Neutrophil (primary cell): ENCODE measurements at regions not wholly inside any gene's neighbourhood (a gene's known extent, or its start where the extent isn't known, plus 50 kb on each side); places are given as distances from the start of the nearest gene placed in this dataset.
"Not testable (repeated sequence)": the region's sequence is repeated elsewhere in the genome, so short reads cannot be mapped to it uniquely, and the experiment has no call there.

ENCODE experiments used
- H3K27ac ChIP-seq: fragments of 200-600 bp; sonication (generic); 2 replicates; pipeline ENCODE4 v1.5.1; 2016; ENCODE audit warnings: mild to moderate bottlenecking, moderate library complexity
- H3K27me3 ChIP-seq: fragments of 200-600 bp; sonication (generic); 2 replicates; pipeline ENCODE4 v1.6.0; 2016; ENCODE audit warnings: mild to moderate bottlenecking
- H3K36me3 ChIP-seq: fragments of 200-600 bp; sonication (generic); 2 replicates; pipeline ENCODE4 v1.5.1; 2017
- H3K4me1 ChIP-seq, 2 experiments: fragments of 200-600 bp in 1 of 2; sonication (generic) in 1 of 2; 1 replicate in 1 of 2; 2 replicates in 1 of 2; pipeline versions ENCODE4 v1.5.1 to v1.6.1; 2013 to 2016; ENCODE audit warnings: low read depth in 1 of 2, low read length in 1 of 2, mild to moderate bottlenecking in 1 of 2, moderate library complexity in 1 of 2; ENCODE audit not compliant: control insufficient read depth in 1 of 2, insufficient read depth in 1 of 2
- H3K4me3 ChIP-seq, 2 experiments: fragments of 200-600 bp in 1 of 2; sonication (generic) in 1 of 2; 1 replicate in 1 of 2; 2 replicates in 1 of 2; pipeline ENCODE4 v1.5.1; 2013 to 2016; ENCODE audit warnings: low read depth in 1 of 2, low read length in 1 of 2, mild to moderate bottlenecking in 1 of 2, moderate library complexity in 1 of 2
- H3K9me3 ChIP-seq: fragments of 200-600 bp; sonication (generic); 2 replicates; pipeline ENCODE4 v1.5.1; 2016
- CTCF ChIP-seq: fragments of 200-600 bp; sonication (generic); IDR thresholded peaks from 2 replicates; pipeline ENCODE4 v1.5.1; 2016; ENCODE audit warnings: antibody characterized with exemption

- H3K9me3 ChIP-seq = no peaks in the 10 kb centered on the region
- TF ChIP-seq CTCF = no peak
- no peak overlapping the region for H3K27ac ChIP-seq
- no peaks in the 10 kb centered on the region for H3K36me3 ChIP-seq
- H3K4me3 ChIP-seq = no peak overlapping the region
- H3K4me1 ChIP-seq = no peaks in the 10 kb centered on the region
- no peaks in the 10 kb centered on the region for H3K27me3 ChIP-seq
These were observed 266.0 kb upstream of the BTG1 start for GRCh38 chr12:92411687-92412086.

- peak; percentile 38 for TF ChIP-seq CTCF
- H3K9me3 ChIP-seq = no peaks in the 10 kb centered on the region
- peaks cover 11% of the 10 kb centered on the region for H3K27me3 ChIP-seq
- no peaks in the 10 kb centered on the region for H3K4me1 ChIP-seq
- H3K36me3 ChIP-seq = no peaks in the 10 kb centered on the region
- H3K4me3 ChIP-seq = no peak overlapping the region
- H3K27ac ChIP-seq = no peak overlapping the region
These were observed 262.6 kb upstream of the BTG1 start for GRCh38 chr12:92408072-92408900.

- peaks cover 17% of the 10 kb centered on the region for H3K27me3 ChIP-seq
- not testable (repeated sequence) for H3K36me3 ChIP-seq, H3K4me3 ChIP-seq, H3K9me3 ChIP-seq, H3K4me1 ChIP-seq, H3K27ac ChIP-seq
These were observed 260.9 kb upstream of the BTG1 start for GRCh38 chr12:92406404-92407070.

GRCh38 chr12:92405801-92406251, 260.2 kb upstream of the BTG1 start:
- not testable (repeated sequence) for H3K27ac ChIP-seq, H3K36me3 ChIP-seq, H3K4me1 ChIP-seq, H3K4me3 ChIP-seq, H3K9me3 ChIP-seq
- H3K27me3 ChIP-seq = peaks cover 17% of the 10 kb centered on the region

GRCh38 chr12:92404921-92405320, 259.3 kb upstream of the BTG1 start:
- Histone ChIP-seq H3K36me3 (no peaks in the 10 kb centered on the region), H3K4me1 (no peaks in the 10 kb centered on the region), H3K4me3 (no peak overlapping the region), H3K27me3 (peaks cover 17% of the 10 kb centered on the region), H3K9me3 (no peaks in the 10 kb centered on the region), H3K27ac (no peak overlapping the region)
- no peak for TF ChIP-seq CTCF

GRCh38 chr12:92404259-92404894, 258.7 kb upstream of the BTG1 start:
- Histone ChIP-seq H3K36me3 (no peaks in the 10 kb centered on the region), H3K27me3 (peaks cover 17% of the 10 kb centered on the region), H3K9me3 (no peaks in the 10 kb centered on the region), H3K4me1 (no peaks in the 10 kb centered on the region), H3K27ac (no peak overlapping the region), H3K4me3 (no peak overlapping the region)
- TF ChIP-seq CTCF = no peak
